GM13977 (cell line): ENCODE measurements at regions not wholly inside any gene's neighbourhood (a gene's known extent, or its start where the extent isn't known, plus 50 kb on each side); places are given as distances from the start of the nearest gene placed in this dataset.

Experiments
- DNase-seq: peaks from one replicate; pipeline ENCODE4 v3.0.0; 2012; ENCODE audit warnings: low spot score
- CTCF ChIP-seq: IDR thresholded peaks from 2 replicates; pipeline ENCODE4 v1.5.1; 2012; ENCODE audit warnings: mild to moderate bottlenecking, control low read depth; ENCODE audit not compliant: insufficient read depth; ENCODE audit errors: extremely low read depth, missing control alignments
- in situ Hi-C: fragments of 300-500 bp; cut with MboI; formaldehyde crosslinking; loops from one replicate; pipeline ENCODE4 v1.12.0; 2022; ENCODE audit warnings: low sequenced_read_pairs, low pct_unique_long_range_greater_than_20kb, mixed read lengths, inconsistent platforms; ENCODE audit not compliant: unreplicated experiment

- no peak for DNase-seq
- in situ Hi-C loops = no loop called here
- no peak for TF ChIP-seq CTCF
Measured at GRCh38 chr2:217260441-217261115, 400.7 kb upstream of the TNP1 start.

GRCh38 chr2:217258170-217258569, 398.3 kb upstream of the TNP1 start:
- TF ChIP-seq CTCF = no peak
- no peak for DNase-seq
- in situ Hi-C loops = no loop called here

GRCh38 chr2:217256251-217256650, 396.4 kb upstream of the TNP1 start:
- no peak for DNase-seq
- TF ChIP-seq CTCF = no peak
- in situ Hi-C loops = no loop called here

GRCh38 chr2:217254111-217254510, 394.2 kb upstream of the TNP1 start:
- no peak for DNase-seq
- in situ Hi-C loops = no loop called here
- TF ChIP-seq CTCF = no peak

- in situ Hi-C loops = no loop called here
- no peak for TF ChIP-seq CTCF
Measured at GRCh38 chr2:217252181-217252580, 392.3 kb upstream of the TNP1 start.

GRCh38 chr2:217250013-217250524, 390.2 kb upstream of the TNP1 start:
- in situ Hi-C loops = no loop called here
- no peak for DNase-seq
- no peak for TF ChIP-seq CTCF

More at GRCh38 chr2:217252181-217252580, 392.3 kb upstream of the TNP1 start:
- no peak for DNase-seq
